Stomach (tissue), 4 donors: ENCODE measurements at regions not wholly inside any gene's neighbourhood (a gene's known extent, or its start where the extent isn't known, plus 50 kb on each side); places are given as distances from the start of the nearest gene placed in this dataset.

Source experiments
- POLR2A ChIP-seq, 4 donors: fragments of 450-650 bp; IDR thresholded peaks; one replicate each; pipeline ENCODE4 v1.6.1; 2016; ENCODE audit warnings: antibody characterized with exemption in 4 of 4, control low read depth in 2 of 4, mild to moderate bottlenecking in 1 of 4, moderate library complexity in 1 of 4
- TF ChIP-seq, protein P1 (sequence below), 7 experiments: fragments of 450-650 bp in 4 of 7; fragments of 200-600 bp in 3 of 7; sonication (generic) in 3 of 7; IDR thresholded peaks; one replicate each; pipeline ENCODE4 v1.5.1; 2016 to 2019; ENCODE audit warnings: antibody characterized with exemption in 7 of 7, control low read depth in 2 of 7, mild to moderate bottlenecking in 1 of 7

DNA sequence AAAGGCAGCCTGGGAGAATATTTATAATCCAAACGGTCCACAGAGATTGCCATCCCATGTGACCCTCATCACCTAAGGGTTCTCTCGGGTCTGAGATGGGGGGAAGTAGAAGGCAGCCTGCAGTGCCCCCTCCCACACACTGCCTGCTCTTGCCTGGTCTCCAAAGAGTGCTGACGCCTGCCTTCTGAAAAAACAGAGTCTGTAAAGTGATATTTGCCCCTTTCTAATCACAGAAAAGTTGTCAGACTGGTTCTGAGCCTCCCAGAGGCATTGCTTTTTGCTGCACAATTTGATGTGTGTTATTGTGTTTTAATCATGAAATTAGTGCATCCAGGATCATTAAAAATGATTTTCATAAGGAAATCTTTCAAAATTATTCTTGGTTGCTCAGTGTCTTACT, 59.2 kb downstream of the TMEM30B start:
- TF ChIP-seq, protein P1, sequence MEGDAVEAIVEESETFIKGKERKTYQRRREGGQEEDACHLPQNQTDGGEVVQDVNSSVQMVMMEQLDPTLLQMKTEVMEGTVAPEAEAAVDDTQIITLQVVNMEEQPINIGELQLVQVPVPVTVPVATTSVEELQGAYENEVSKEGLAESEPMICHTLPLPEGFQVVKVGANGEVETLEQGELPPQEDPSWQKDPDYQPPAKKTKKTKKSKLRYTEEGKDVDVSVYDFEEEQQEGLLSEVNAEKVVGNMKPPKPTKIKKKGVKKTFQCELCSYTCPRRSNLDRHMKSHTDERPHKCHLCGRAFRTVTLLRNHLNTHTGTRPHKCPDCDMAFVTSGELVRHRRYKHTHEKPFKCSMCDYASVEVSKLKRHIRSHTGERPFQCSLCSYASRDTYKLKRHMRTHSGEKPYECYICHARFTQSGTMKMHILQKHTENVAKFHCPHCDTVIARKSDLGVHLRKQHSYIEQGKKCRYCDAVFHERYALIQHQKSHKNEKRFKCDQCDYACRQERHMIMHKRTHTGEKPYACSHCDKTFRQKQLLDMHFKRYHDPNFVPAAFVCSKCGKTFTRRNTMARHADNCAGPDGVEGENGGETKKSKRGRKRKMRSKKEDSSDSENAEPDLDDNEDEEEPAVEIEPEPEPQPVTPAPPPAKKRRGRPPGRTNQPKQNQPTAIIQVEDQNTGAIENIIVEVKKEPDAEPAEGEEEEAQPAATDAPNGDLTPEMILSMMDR (IDR thresholded peaks at IDR 0.05): no peak
- TF ChIP-seq POLR2A (IDR thresholded peaks at IDR 0.05): no peak
